OCI-LY3 (cell line): ENCODE measurements at regions not wholly inside any gene's neighbourhood (a gene's known extent, or its start where the extent isn't known, plus 50 kb on each side); places are given as distances from the start of the nearest gene placed in this dataset.

ENCODE experiments used
- H2AFZ ChIP-seq: fragments of 200-600, 300-600 bp; shearing (Covaris generic); 2 replicates; pipeline ENCODE4 v1.6.0; 2014; ENCODE audit warnings: antibody characterized with exemption, low read depth, low read length
- H3K27ac ChIP-seq: fragments of 200-600, 300-600 bp; sonication (generic); 2 replicates; pipeline ENCODE4 v1.5.1; 2014; ENCODE audit warnings: mild to moderate bottlenecking, low read length, moderate library complexity, mixed read lengths
- H3K27me3 ChIP-seq: fragments of 200-600, 300-600 bp; sonication (generic); 2 replicates; pipeline ENCODE4 v1.6.1; 2014; ENCODE audit warnings: low read depth, low read length, mixed read lengths
- H3K36me3 ChIP-seq: fragments of 200-600, 300-600 bp; sonication (generic); replicated peaks from 2 replicates; pipeline ENCODE3; 2014; ENCODE audit warnings: low read depth, low read length, mixed read lengths
- H3K4me1 ChIP-seq: fragments of 300-600, 200-600 bp; sonication (generic); 2 replicates; pipeline ENCODE4 v1.6.1; 2014; ENCODE audit warnings: low read length, mixed read lengths
- H3K4me2 ChIP-seq: fragments of 200-600, 300-600 bp; sonication (generic); 2 replicates; pipeline ENCODE4 v1.6.1; 2014; ENCODE audit warnings: low read length, mixed read lengths
- H3K4me3 ChIP-seq: fragments of 300-600, 200-600 bp; sonication (generic); 2 replicates; pipeline ENCODE4 v1.5.1; 2014; ENCODE audit warnings: antibody characterized with exemption, mild to moderate bottlenecking, low read length, moderate library complexity
- H3K79me2 ChIP-seq: fragments of 300-600, 200-600 bp; shearing (Covaris generic); 2 replicates; pipeline ENCODE4 v1.6.1; 2014; ENCODE audit warnings: mild to moderate bottlenecking, low read length, mixed read lengths
- H3K9ac ChIP-seq: fragments of 300-600, 200-600 bp; shearing (Covaris generic); 2 replicates; pipeline ENCODE4 v1.6.0; 2014; ENCODE audit warnings: mild to moderate bottlenecking, low read length, moderate library complexity
- H3K9me3 ChIP-seq: fragments of 200-600, 300-600 bp; shearing (Covaris generic); 2 replicates; pipeline ENCODE4 v1.6.1; 2014; ENCODE audit warnings: low read length, mixed read lengths; ENCODE audit not compliant: insufficient read depth
- H4K20me1 ChIP-seq: fragments of 200-600, 300-600 bp; sonication (generic); 2 replicates; pipeline ENCODE4 v1.6.1; 2016; ENCODE audit warnings: low read length, mixed read lengths; ENCODE audit not compliant: insufficient read depth
- CTCF ChIP-seq: fragments of 200-600, 300-600 bp; sonication (generic); IDR thresholded peaks from 2 replicates; pipeline ENCODE4 v1.5.1; 2014; ENCODE audit warnings: antibody characterized with exemption, low read length, low read depth
- EZH2phosphoT487 ChIP-seq: fragments of 200-600 bp; shearing (Covaris generic); IDR thresholded peaks from 2 replicates; pipeline ENCODE4 v1.6.1; 2018; ENCODE audit warnings: antibody characterized with exemption, mixed run types, low read depth

GRCh38 chr13:31517599-31517998 lies 221.7 kb upstream of the RXFP2 start:
- no peak overlapping the region for H3K4me2 ChIP-seq
- H3K9ac ChIP-seq: no peak overlapping the region
- no peaks in the 10 kb centered on the region for H3K9me3 ChIP-seq
- H3K27ac ChIP-seq: no peak overlapping the region
- TF ChIP-seq CTCF (no peak), EZH2phosphoT487 (no peak)
- H3K4me3 ChIP-seq: no peak overlapping the region
- no peaks in the 10 kb centered on the region for H3K27me3 ChIP-seq
- H3K4me1 ChIP-seq: no peaks in the 10 kb centered on the region
- no peaks in the 10 kb centered on the region for H3K79me2 ChIP-seq
- H2AFZ ChIP-seq: no peak overlapping the region
- H3K36me3 ChIP-seq: no peaks in the 10 kb centered on the region
- H4K20me1 ChIP-seq: no peaks in the 10 kb centered on the region

DNA sequence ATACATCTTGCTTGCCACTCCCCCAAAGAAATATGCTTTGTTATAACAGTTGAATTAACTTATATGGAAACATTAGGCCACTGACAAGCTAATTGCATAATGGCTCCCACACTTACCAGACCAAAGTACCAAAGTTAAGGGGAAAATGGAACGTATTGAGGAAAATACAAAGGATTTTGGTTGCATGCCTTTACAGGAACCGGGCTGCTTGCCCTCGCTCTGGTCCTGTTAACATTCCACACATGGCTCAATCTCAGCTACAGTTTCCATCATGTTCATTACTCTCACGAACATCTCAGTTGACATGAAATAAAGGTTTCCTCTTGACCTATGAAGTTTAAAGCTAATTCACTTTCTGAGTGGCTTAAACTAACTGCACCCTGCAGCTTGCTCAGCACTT lies 220.7 kb upstream of the RXFP2 start:
- no peaks in the 10 kb centered on the region for H3K27me3 ChIP-seq
- TF ChIP-seq EZH2phosphoT487 (no peak), CTCF (no peak)

DNA sequence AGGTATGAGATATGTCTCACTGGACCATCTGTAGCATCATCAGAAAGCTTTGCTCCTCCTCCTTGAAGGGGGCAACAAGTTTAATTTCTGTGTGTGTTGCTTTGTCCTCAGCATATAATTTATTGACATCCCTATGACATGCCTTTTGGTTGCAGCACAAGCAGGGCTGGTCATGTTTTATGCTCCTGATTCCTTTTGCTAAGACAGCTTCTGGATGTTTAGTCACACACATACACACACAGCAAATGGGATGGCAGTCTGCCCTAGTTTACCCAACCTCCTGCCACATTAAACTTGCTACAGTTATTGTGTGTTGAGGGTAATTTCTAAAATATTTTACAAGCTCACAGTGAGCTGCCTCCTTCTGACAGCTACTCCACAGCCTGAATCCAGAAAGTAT lies 217.9 kb upstream of the RXFP2 start:
- no peak for TF ChIP-seq CTCF
- no peak for TF ChIP-seq EZH2phosphoT487
- no peaks in the 10 kb centered on the region for H4K20me1 ChIP-seq
- no peaks in the 10 kb centered on the region for H3K36me3 ChIP-seq
- no peak overlapping the region for H3K4me3 ChIP-seq
- no peak overlapping the region for H3K4me2 ChIP-seq
- H3K4me1 ChIP-seq: no peaks in the 10 kb centered on the region
- no peak overlapping the region for H3K9ac ChIP-seq
- H3K9me3 ChIP-seq: no peaks in the 10 kb centered on the region
- H3K27me3 ChIP-seq: no peaks in the 10 kb centered on the region
- no peaks in the 10 kb centered on the region for H3K79me2 ChIP-seq
- no peak overlapping the region for H3K27ac ChIP-seq
- no peak overlapping the region; the same call in 1 of the 2 replicates for H2AFZ ChIP-seq

More for the DNA sequence above, 220.7 kb upstream of the RXFP2 start:
- H3K4me1 ChIP-seq: no peaks in the 10 kb centered on the region
- H4K20me1 ChIP-seq: no peaks in the 10 kb centered on the region
- H3K9ac ChIP-seq: no peak overlapping the region
- no peak overlapping the region for H3K4me2 ChIP-seq
- no peak overlapping the region for H2AFZ ChIP-seq
- H3K79me2 ChIP-seq: no peaks in the 10 kb centered on the region
- no peaks in the 10 kb centered on the region for H3K9me3 ChIP-seq
- no peaks in the 10 kb centered on the region for H3K36me3 ChIP-seq
- no peak overlapping the region for H3K27ac ChIP-seq
- H3K4me3 ChIP-seq: no peak overlapping the region

GRCh38 chr13:31522396-31522795 lies 216.9 kb upstream of the RXFP2 start:
- no peak overlapping the region for H3K4me3 ChIP-seq

More at GRCh38 chr13:31522396-31522795, 216.9 kb upstream of the RXFP2 start:
- Histone ChIP-seq H2AFZ (no peak overlapping the region), H3K79me2 (no peaks in the 10 kb centered on the region), H3K9me3 (no peaks in the 10 kb centered on the region), H3K4me1 (no peaks in the 10 kb centered on the region), H3K27ac (no peak overlapping the region), H3K4me2 (no peak overlapping the region), H3K36me3 (no peaks in the 10 kb centered on the region), H3K9ac (no peak overlapping the region), H4K20me1 (no peaks in the 10 kb centered on the region), H3K27me3 (no peaks in the 10 kb centered on the region)
- no peak for TF ChIP-seq EZH2phosphoT487
- no peak for TF ChIP-seq CTCF
